ENCODE measurements at regions not wholly inside any gene's neighbourhood (a gene's known extent, or its start where the extent isn't known, plus 50 kb on each side); places are given as distances from the start of the nearest gene placed in this dataset.

- TF ChIP-seq CTCF (IDR thresholded peaks at IDR 0.05) (no peak), POLR2A (IDR thresholded peaks at IDR 0.05) (no peak)
These were observed 96.0 kb upstream of the LOC128125822 start for GRCh38 chr6:63476302-63476701.

Data from breast epithelium (tissue), 3 donors.